HG03108 (cell line): ENCODE measurements at regions not wholly inside any gene's neighbourhood (a gene's known extent, or its start where the extent isn't known, plus 50 kb on each side); places are given as distances from the start of the nearest gene placed in this dataset.

Experiments used
- ATAC-seq: cut with Tn5 transposase; IDR thresholded peaks from one replicate; pipeline ENCODE4 v1.9.1; 2021; ENCODE audit warnings: moderate library complexity; ENCODE audit not compliant: unreplicated experiment

GRCh38 chr19:16022251-16022650, 54.0 kb upstream of the TPM4 start:
- no peak for ATAC-seq

DNA sequence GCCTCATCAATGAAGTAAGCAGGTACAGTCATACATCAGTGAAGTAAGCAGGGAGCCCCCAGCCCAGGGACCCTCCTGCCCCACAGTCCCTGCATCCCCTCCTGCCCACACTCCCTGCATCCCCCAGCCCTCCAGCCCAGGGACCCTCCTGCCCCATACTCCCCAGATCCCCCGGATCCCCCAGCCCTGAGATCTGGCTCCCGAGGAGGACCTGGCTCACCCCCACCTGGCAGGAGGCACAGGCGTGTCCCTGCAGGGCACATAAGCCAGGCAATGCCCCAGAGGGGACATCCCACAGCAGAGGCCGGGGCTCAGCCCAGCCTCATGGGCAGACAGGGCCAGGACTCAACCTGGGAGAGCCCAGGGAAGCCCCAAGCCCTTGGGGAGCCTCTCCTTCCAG, 53.6 kb upstream of the TPM4 start:
- ATAC-seq: no peak

DNA sequence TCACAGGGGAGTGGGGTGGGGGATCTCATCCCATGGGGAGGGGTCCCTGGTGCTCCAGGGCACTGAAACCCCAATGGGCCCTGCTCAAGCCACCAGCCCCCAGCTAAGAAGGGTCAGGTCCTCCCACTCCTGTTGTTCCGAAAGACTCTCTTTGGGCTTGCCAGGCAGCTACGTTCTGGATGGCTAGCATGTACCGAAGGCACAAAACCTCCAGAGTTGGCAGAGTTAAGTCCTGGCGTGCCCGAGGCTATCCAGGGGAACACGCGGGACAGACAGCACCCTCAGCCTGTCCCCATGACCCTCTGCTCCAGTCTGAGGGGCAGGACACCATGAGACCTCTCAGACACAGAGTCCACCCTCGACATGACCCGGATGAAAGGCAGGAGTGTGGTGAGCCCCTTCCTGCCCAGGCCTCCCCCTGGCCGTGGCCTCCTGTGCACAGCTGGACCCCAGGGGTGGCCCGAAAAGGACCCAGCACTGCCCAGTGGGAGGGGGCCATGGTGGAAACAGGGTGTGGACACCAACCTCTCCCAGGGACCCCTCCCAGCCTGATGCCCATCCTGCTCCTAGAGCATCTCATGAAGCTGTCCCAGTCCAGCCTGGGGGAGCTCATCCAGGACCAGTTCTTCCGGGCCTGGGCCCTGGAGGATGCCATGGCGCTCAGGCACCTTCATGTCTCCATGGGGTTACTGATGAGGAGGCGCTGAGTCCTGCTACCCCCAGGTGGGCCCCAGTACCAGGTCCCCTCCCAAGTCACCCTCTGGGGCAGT, 53.0 kb upstream of the TPM4 start:
- ATAC-seq: no peak

DNA sequence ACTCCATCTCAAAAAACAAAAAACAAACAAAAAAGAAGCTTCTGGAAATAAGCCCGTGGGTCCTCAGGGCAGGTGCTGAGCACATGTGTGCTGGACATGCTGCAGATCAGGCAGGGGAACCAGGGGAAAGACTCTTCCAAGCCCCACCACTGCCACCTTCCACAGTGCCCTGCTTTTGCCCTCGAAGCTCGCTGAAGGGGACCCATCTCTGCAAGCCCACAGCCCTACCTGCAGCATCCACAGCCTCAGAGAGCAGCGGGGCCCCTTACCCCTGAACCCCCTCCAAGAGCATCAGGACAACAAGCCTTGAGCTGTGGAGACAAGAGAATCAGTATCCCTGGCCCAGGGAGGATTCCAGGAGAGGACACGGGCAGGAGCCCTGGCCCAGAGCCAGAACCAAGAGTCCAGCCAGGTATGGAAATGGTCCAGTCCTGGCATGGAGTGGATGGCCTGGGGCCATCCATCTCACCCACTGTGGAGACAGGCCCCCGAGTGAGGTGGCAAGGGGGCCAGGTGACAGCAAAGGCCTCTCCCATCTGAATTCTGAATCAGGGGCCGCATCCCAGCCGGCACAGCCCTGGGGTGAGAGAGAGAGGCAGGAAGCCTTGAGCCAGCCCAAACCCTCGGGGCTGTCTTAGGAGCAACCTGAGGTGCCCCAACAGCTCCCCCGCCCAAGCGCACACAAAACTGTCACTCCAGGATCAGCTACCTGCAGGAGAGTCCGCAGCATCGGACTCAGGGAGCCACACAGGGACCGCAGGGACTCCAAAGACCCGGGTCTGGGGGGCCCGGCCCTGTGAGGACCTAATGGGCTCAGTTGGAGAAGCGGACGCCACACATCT, 51.8 kb upstream of the TPM4 start:
- ATAC-seq: no peak

DNA sequence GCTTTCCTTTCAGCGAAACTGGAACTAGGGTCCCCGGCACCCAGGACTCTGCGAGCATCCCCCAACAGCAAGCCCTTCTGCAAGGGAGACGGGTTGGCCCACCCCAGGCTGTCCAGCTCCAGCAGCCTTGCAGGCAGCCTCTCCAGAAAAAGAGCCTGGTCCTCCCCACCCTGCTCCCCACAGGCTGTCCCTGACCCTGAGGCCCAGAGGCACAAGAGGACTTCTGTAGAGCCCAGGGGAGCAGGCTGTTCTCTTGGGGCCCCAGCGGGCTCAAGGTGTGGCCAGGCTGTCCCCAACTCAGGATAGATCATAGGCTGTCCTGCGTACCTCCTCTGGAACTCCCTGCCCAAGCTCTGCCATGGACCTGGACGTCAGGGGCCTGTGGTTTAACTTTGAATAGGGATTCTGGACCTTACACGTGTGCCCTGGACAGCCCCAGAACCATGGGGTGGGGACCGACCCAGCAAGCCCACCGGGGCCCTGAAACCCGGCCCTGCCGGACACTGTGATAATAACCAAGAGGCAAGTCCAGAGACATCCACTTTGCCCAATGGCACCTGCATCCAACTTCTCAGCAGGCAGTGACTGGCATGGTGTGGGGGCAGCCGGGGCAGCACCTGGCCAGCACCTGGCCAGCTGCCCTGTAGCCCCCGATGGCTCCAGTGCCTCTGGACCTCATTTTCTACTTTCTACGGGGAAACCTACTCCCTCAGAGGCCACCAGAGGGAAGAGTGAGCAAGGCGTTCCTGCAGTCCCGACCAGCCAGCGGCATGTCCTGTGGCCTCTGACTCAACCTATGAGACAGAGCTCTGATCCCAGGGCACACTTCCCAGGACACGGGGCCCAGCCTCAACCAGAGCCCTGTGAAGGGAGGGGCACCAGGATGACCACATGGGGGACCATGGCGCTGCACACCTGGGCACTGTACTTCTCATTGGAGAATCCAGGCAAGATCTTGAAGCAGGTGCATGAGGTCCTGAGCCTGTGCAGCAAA, 50.9 kb upstream of the TPM4 start:
- ATAC-seq: no peak

GRCh38 chr19:16026131-16026530, 50.2 kb upstream of the TPM4 start:
- no peak for ATAC-seq
